Gastroesophageal sphincter (tissue), 4 donors: ENCODE measurements at regions not wholly inside any gene's neighbourhood (a gene's known extent, or its start where the extent isn't known, plus 50 kb on each side); places are given as distances from the start of the nearest gene placed in this dataset.

ENCODE experiments used
- ATAC-seq: fragments of 150-250 bp; one replicate; pipeline ENCODE4 v1.9.1; 2016; ENCODE audit warnings: mild to moderate bottlenecking, moderate library complexity
- H3K27ac ChIP-seq, 4 donors: fragments of 200-600 bp; sonication (generic) in 3 of 4; 1 replicate in 3 of 4; 2 replicates in 1 of 4; pipeline ENCODE4 v1.5.1; 2016 to 2019
- H3K27me3 ChIP-seq: fragments of 200-600 bp; sonication (generic); one replicate; pipeline ENCODE4 v1.5.1; 2019
- H3K36me3 ChIP-seq, 2 donors: fragments of 200-600 bp; sonication (generic); one replicate each; pipeline ENCODE4 v1.5.1; 2019; ENCODE audit warnings: control low read depth in 1 of 2
- H3K4me1 ChIP-seq, 3 donors: fragments of 200-600 bp; sonication (generic); 1 replicate in 2 of 3; 2 replicates in 1 of 3; pipeline ENCODE4 v1.5.1; 2016 to 2019; ENCODE audit warnings: control low read depth in 2 of 3
- H3K4me3 ChIP-seq, 2 donors: fragments of 200-600 bp; sonication (generic); one replicate each; pipeline ENCODE4 v1.5.1; 2019; ENCODE audit warnings: mild to moderate bottlenecking in 1 of 2, moderate library complexity in 1 of 2
- H3K9me3 ChIP-seq, 3 donors: fragments of 200-600 bp; sonication (generic); one replicate each; pipeline ENCODE4 v1.5.1; 2017 to 2019; ENCODE audit warnings: control low read depth in 2 of 3
- EP300 ChIP-seq: sonication (generic); formaldehyde crosslinking; IDR thresholded peaks from one replicate; pipeline ENCODE4 v1.6.1; 2017; ENCODE audit warnings: antibody characterized with exemption, mild to moderate bottlenecking
- POLR2A ChIP-seq, 2 donors: fragments of 450-650 bp; IDR thresholded peaks; one replicate each; pipeline ENCODE4 v1.6.1; 2017; ENCODE audit warnings: antibody characterized with exemption in 2 of 2, mild to moderate bottlenecking in 2 of 2, moderate library complexity in 1 of 2
- POLR2AphosphoS5 ChIP-seq: sonication (generic); formaldehyde crosslinking; IDR thresholded peaks from one replicate; pipeline ENCODE4 v1.6.1; 2017; ENCODE audit warnings: antibody characterized with exemption
- WGBS, 2 donors: methylation state at CpG; one replicate each; pipeline ENCODE4 v1.1.5; 2018; ENCODE audit warnings: low coverage in 1 of 2; 5-methylcytosine and 5-hydroxymethylcytosine counted together
- TF ChIP-seq, protein P1 (sequence below), 4 experiments: fragments of 200-600 bp in 2 of 4; fragments of 450-650 bp in 2 of 4; sonication (generic) in 1 of 4; IDR thresholded peaks; one replicate each; pipeline ENCODE4 v1.5.1; 2017 to 2019; ENCODE audit warnings: antibody characterized with exemption in 4 of 4, mild to moderate bottlenecking in 2 of 4, moderate library complexity in 2 of 4

DNA sequence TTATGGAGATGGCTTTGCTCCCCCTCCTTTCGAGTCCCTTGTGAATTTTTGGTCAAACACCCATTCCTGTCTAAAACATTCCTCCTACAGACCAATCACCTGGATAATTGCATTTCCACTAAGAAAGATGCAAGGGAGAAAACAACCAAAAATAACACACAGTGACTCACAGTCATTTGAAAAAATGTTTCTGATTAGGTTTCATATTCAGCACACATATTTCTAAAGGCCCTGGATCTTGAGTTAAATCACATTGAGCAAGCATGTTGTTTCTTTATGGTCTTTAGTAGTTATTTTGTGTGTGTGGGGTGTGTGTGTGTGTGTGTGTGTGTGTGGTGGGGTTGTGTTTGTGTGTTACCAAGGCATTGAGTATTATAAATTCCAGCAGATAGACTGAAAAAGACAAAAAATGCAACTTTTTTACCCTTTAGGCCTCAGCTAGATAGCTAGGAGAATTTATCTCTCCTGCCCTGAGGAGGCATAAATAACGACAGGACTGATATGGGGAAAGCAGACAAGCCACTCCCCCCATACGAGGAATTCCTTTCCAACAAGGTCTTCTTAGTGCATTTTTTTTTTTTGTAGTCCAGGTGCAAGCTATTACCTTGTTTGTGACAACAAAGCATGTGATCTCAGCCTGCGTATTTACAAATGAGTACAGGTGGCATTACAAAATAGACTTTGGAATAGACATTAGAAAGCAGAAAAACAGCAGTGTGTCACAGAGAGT, 265.4 kb upstream of the ADGRL3 start:
- Histone ChIP-seq H3K27me3 (no peaks in the 10 kb centered on the region), H3K27ac (no peak overlapping the region), H3K4me1 (no peaks in the 10 kb centered on the region), H3K36me3 (no peaks in the 10 kb centered on the region), H3K4me3 (no peak overlapping the region), H3K9me3 (no peaks in the 10 kb centered on the region)
- no peak for ATAC-seq
- TF ChIP-seq POLR2A (IDR thresholded peaks at IDR 0.05), result no peak
- TF ChIP-seq, protein P1, sequence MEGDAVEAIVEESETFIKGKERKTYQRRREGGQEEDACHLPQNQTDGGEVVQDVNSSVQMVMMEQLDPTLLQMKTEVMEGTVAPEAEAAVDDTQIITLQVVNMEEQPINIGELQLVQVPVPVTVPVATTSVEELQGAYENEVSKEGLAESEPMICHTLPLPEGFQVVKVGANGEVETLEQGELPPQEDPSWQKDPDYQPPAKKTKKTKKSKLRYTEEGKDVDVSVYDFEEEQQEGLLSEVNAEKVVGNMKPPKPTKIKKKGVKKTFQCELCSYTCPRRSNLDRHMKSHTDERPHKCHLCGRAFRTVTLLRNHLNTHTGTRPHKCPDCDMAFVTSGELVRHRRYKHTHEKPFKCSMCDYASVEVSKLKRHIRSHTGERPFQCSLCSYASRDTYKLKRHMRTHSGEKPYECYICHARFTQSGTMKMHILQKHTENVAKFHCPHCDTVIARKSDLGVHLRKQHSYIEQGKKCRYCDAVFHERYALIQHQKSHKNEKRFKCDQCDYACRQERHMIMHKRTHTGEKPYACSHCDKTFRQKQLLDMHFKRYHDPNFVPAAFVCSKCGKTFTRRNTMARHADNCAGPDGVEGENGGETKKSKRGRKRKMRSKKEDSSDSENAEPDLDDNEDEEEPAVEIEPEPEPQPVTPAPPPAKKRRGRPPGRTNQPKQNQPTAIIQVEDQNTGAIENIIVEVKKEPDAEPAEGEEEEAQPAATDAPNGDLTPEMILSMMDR (IDR thresholded peaks at IDR 0.05), result no peak
- no peak for TF ChIP-seq EP300
- no peak for TF ChIP-seq POLR2AphosphoS5
- 58 to 79% methylated on average over 3 to 4 of the region's 4 CpGs for WGBS, 2 donors

DNA sequence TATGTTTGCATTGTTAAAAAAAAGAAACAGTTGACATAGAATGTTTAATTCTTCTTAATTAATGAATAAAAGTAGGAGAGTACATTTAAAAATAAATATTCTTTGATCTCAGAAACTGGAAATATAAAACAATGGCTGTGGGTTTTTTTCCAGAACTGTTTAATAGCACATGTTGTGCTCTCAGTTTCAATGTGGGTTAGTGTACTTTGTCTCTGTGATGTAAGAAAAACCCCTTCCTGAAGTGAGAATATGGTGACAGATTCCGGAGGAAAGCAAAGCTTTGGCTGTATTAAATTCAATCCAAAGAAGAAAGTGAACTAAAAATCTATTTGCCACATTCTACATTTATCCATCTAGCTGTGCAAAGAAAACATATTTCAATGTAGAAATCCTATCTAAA, 261.9 kb upstream of the ADGRL3 start:
- ATAC-seq, result no peak
- Histone ChIP-seq H3K27me3 (no peaks in the 10 kb centered on the region), H3K27ac (no peak overlapping the region), H3K4me3 (no peak overlapping the region), H3K36me3 (no peaks in the 10 kb centered on the region), H3K9me3 (no peaks in the 10 kb centered on the region), H3K4me1 (no peaks in the 10 kb centered on the region)
- 89 to 100% methylated on average over 1 of the region's 1 CpG for WGBS, 2 donors
- TF ChIP-seq POLR2A (IDR thresholded peaks at IDR 0.05) (no peak), POLR2AphosphoS5 (no peak), EP300 (no peak)
- TF ChIP-seq, protein P1 (IDR thresholded peaks at IDR 0.05), result no peak

GRCh38 chr4:60938621-60939020, 261.5 kb upstream of the ADGRL3 start:
- H3K4me1 ChIP-seq, result no peaks in the 10 kb centered on the region
- no peaks in the 10 kb centered on the region for H3K27me3 ChIP-seq
- no peaks in the 10 kb centered on the region for H3K9me3 ChIP-seq
- no peaks in the 10 kb centered on the region for H3K36me3 ChIP-seq
- no peak for ATAC-seq
- TF ChIP-seq POLR2AphosphoS5 (no peak), POLR2A (IDR thresholded peaks at IDR 0.05) (no peak), EP300 (no peak)
- TF ChIP-seq, protein P1 (IDR thresholded peaks at IDR 0.05), result no peak
- no peak overlapping the region for H3K27ac ChIP-seq
- no peak overlapping the region for H3K4me3 ChIP-seq

DNA sequence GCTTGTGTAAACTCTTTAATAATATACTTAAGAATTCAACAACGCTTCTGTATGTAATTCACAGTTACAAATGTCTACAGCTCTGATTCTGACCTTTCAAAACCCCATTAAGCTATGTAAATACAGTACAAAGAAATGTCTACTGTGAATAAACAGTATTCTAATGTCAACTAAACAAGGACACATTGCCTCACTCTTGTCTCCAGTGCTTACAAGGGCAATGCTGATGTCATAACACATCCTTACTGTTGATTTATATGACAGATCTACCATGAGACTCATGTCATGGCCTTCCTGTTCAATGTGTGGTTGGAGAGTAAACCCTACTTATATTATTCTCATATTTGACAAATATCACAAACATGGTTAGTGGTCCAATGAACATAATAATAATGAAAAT, 256.1 kb upstream of the ADGRL3 start:
- no peaks in the 10 kb centered on the region for H3K4me1 ChIP-seq
- no peak overlapping the region for H3K27ac ChIP-seq
- H3K27me3 ChIP-seq, result no peaks in the 10 kb centered on the region
- no peak overlapping the region for H3K4me3 ChIP-seq
- no peak for TF ChIP-seq POLR2A (IDR thresholded peaks at IDR 0.05)
- no peak for TF ChIP-seq EP300
- TF ChIP-seq POLR2AphosphoS5, result no peak
- TF ChIP-seq, protein P1 (IDR thresholded peaks at IDR 0.05), result no peak
- peaks cover 0 to 5% (median 0%) of the 10 kb centered on the region in 3 donors for H3K9me3 ChIP-seq
- no peak for ATAC-seq
- no peaks in the 10 kb centered on the region for H3K36me3 ChIP-seq
- WGBS, 2 donors, result 47 to 54% methylated on average over 1 of the region's 1 CpG

GRCh38 chr4:60945641-60946040, 254.5 kb upstream of the ADGRL3 start:
- no peak overlapping the region for H3K4me3 ChIP-seq
- H3K4me1 ChIP-seq, result no peaks in the 10 kb centered on the region
- no peaks in the 10 kb centered on the region for H3K36me3 ChIP-seq
- TF ChIP-seq EP300 (no peak), POLR2AphosphoS5 (no peak), POLR2A (IDR thresholded peaks at IDR 0.05) (no peak)
- TF ChIP-seq, protein P1 (IDR thresholded peaks at IDR 0.05), result no peak
- 91 to 100% methylated on average over 2 to 4 of the region's 4 CpGs for WGBS, 2 donors
- peaks cover 0 to 5% (median 0%) of the 10 kb centered on the region in 3 donors for H3K9me3 ChIP-seq
- H3K27ac ChIP-seq, result no peak overlapping the region
- no peaks in the 10 kb centered on the region for H3K27me3 ChIP-seq
- no peak for ATAC-seq
